ENCODE measurements at regions not wholly inside any gene's neighbourhood (a gene's known extent, or its start where the extent isn't known, plus 50 kb on each side); places are given as distances from the start of the nearest gene placed in this dataset.
A peak's percentile ranks its signal among the peaks of the same experiment; 100 is the strongest.

GRCh38 chr12:111160350-111161241 is 208.3 kb downstream of the PHETA1 start:
- ChIA-PET POLR2A (ENCODE audit: low non-redundant PET) (no interaction called here), CTCF (no interaction called here)
- no peak for TF ChIP-seq CTCF (conservative IDR thresholded peaks at IDR 0.05; ENCODE audit: low read depth)
- no peak for DNase-seq (ENCODE audit: low spot score)
- H3K27ac ChIP-seq = no peak overlapping the region

- no peak overlapping the region for H3K27ac ChIP-seq
- CTCF ChIA-PET = no interaction called here
- DNase-seq (ENCODE audit: low spot score) = no peak
- POLR2A ChIA-PET (ENCODE audit: low non-redundant PET) = no interaction called here
- TF ChIP-seq CTCF (conservative IDR thresholded peaks at IDR 0.05; ENCODE audit: low read depth) = no peak
Observed at GRCh38 chr12:111158992-111159391, 209.9 kb downstream of the PHETA1 start.

GRCh38 chr12:111157486-111157885 is 211.4 kb downstream of the PHETA1 start:
- no peak for DNase-seq (ENCODE audit: low spot score)
- no peak for TF ChIP-seq CTCF (conservative IDR thresholded peaks at IDR 0.05; ENCODE audit: low read depth)
- CTCF ChIA-PET = interaction anchor here (0.5 to 1.1 kb wide), 2 partner anchors 132 to 996 kb away, joined by 3 to 5 read pairs; no protein-coding TSS in a partner anchor
- H3K27ac ChIP-seq = no peak overlapping the region
- POLR2A ChIA-PET (ENCODE audit: low non-redundant PET) = no interaction called here

- peak; percentile 53 for DNase-seq (ENCODE audit: low spot score)
- TF ChIP-seq CTCF (conservative IDR thresholded peaks at IDR 0.05; ENCODE audit: low read depth) = no peak
Observed at GRCh38 chr12:111156304-111156703, 212.6 kb downstream of the PHETA1 start.

GRCh38 chr12:111155521-111155920 is 213.4 kb downstream of the PHETA1 start:
- TF ChIP-seq CTCF (conservative IDR thresholded peaks at IDR 0.05; ENCODE audit: low read depth) = no peak
- no peak for DNase-seq (ENCODE audit: low spot score)
- ChIA-PET CTCF (no interaction called here), POLR2A (ENCODE audit: low non-redundant PET) (no interaction called here)
- H3K27ac ChIP-seq = no peak overlapping the region

More at GRCh38 chr12:111156304-111156703, 212.6 kb downstream of the PHETA1 start:
- ChIA-PET POLR2A (ENCODE audit: low non-redundant PET) (no interaction called here), CTCF (interaction anchor here (0.6 kb wide), 1 partner anchor 113 kb away, joined by 5 read pairs; no protein-coding TSS in a partner anchor)
- H3K27ac ChIP-seq = no peak overlapping the region

- TF ChIP-seq CTCF (conservative IDR thresholded peaks at IDR 0.05; ENCODE audit: low read depth) = no peak
- ChIA-PET POLR2A (ENCODE audit: low non-redundant PET) (no interaction called here), CTCF (no interaction called here)
- DNase-seq (ENCODE audit: low spot score) = no peak
- H3K27ac ChIP-seq = no peak overlapping the region
Observed at GRCh38 chr12:111155020-111155419, 213.9 kb downstream of the PHETA1 start.

Data from RWPE1 (cell line).